Stimulated activated naive CD8-positive, alpha-beta T cell treated with anti-CD3 and anti-CD28 coated beads, Interleukin-15, Interleukin-2, amounts not matched to agents 100 ng/mL and 50 ng/mL, for 24 hours (primary cell): ENCODE measurements at regions not wholly inside any gene's neighbourhood (a gene's known extent, or its start where the extent isn't known, plus 50 kb on each side); places are given as distances from the start of the nearest gene placed in this dataset.

Experiments used
- H3K27ac Mint-ChIP-seq: one replicate; pipeline ENCODE4 v1.8.0; 2021; ENCODE audit warnings: mild to moderate bottlenecking, mixed read lengths
- H3K27me3 Mint-ChIP-seq: one replicate; pipeline ENCODE4 v1.8.0; 2021; ENCODE audit warnings: mixed read lengths
- H3K36me3 Mint-ChIP-seq: one replicate; pipeline ENCODE4 v1.8.0; 2021; ENCODE audit warnings: low read depth, mixed read lengths
- H3K4me1 Mint-ChIP-seq: one replicate; pipeline ENCODE4 v1.8.0; 2021; ENCODE audit warnings: low read depth, mixed read lengths
- H3K4me3 Mint-ChIP-seq: one replicate; pipeline ENCODE4 v1.8.0; 2021; ENCODE audit warnings: mild to moderate bottlenecking, mixed read lengths
- H3K9me3 Mint-ChIP-seq: one replicate; pipeline ENCODE4 v1.8.0; 2021; ENCODE audit warnings: mixed read lengths

DNA sequence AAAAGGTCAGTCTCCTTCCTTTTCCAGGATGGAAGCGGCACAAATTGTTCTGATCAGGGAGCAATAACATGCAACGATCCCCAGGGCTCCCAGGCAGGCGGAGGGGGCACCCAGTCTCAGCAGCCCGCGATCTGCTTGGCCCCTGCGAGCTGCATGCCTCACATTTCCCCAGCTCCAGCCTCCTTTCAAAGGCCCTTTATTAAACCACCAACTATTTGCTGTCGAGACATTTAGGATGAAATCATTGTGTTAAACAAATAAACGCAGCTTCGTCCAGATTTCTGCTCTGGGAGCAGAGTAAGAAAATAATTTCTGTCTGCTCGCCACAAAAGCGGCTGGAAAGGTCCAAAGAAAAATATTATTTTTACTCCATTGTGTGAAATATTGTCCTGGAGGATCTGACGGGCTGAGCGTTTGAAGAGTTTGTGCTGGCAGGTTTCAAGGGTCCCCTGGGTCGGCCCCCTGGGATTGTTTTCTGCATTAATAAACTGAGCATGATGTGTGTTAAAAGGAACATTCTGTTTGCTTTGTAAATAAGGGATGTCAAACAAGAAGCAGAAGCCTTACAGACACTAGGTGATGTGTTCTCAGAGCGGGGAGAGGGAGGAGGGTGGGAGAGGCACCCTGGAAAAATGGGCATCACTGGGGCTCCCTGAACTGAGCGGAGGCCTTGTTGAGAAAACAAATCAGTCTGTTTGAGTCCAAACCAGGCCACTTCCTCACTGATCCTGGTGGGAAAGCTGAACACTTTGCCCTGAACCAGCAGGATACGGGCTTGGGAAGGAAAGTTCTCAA lies 110.1 kb downstream of the FOXD1 start:
- peaks cover 69% of the 10 kb centered on the region for H3K27me3 Mint-ChIP-seq
- no peak overlapping the region for H3K27ac Mint-ChIP-seq
- H3K36me3 Mint-ChIP-seq = no peaks in the 10 kb centered on the region

DNA sequence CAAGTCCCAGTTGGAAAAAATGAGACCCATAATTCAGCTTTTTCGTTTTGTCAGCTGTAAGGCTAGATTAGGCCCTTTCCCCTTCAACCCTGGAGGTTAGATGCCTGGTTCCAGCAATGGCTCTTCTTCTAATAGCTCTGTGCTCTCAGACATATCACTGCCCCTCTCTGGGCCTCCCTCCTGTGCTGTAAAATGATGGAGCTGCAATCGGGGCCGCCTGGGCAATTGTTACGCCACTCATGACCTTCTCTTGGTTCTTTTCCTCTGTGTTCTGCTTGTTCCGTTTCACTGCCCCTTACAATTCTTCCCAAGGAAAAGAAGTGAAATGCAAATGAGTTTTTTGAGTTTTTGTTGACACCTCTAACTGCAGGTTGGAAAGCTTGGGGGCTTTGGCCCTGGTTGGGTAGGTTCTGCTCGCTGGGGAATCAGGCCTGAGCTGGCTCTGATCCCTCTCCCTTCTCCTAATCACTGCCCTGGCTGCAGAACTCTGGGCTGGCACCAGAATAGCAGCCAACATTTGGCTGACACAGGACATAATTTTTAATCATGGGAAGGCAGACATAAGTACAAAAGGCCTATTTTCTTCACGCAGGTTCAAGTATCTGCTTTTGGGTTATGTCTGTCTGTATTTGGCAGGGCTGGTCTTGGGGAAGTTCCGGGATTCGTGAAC lies 110.9 kb downstream of the FOXD1 start:
- Mint-ChIP-seq H3K4me3 (no peak overlapping the region), H3K9me3 (no peaks in the 10 kb centered on the region), H3K36me3 (no peaks in the 10 kb centered on the region), H3K27me3 (peaks cover 66% of the 10 kb centered on the region), H3K27ac (no peak overlapping the region), H3K4me1 (no peaks in the 10 kb centered on the region)

More for the DNA sequence above, 110.1 kb downstream of the FOXD1 start:
- no peak overlapping the region for H3K4me3 Mint-ChIP-seq
- no peaks in the 10 kb centered on the region for H3K9me3 Mint-ChIP-seq
- H3K4me1 Mint-ChIP-seq = no peaks in the 10 kb centered on the region

- no peak overlapping the region for H3K4me3 Mint-ChIP-seq
- peaks cover 74% of the 10 kb centered on the region for H3K27me3 Mint-ChIP-seq
- no peaks in the 10 kb centered on the region for H3K4me1 Mint-ChIP-seq
- no peaks in the 10 kb centered on the region for H3K36me3 Mint-ChIP-seq
- H3K27ac Mint-ChIP-seq = no peak overlapping the region
- peaks cover 11% of the 10 kb centered on the region for H3K9me3 Mint-ChIP-seq
These were observed 112.2 kb downstream of the FOXD1 start for GRCh38 chr5:73336366-73336765.

DNA sequence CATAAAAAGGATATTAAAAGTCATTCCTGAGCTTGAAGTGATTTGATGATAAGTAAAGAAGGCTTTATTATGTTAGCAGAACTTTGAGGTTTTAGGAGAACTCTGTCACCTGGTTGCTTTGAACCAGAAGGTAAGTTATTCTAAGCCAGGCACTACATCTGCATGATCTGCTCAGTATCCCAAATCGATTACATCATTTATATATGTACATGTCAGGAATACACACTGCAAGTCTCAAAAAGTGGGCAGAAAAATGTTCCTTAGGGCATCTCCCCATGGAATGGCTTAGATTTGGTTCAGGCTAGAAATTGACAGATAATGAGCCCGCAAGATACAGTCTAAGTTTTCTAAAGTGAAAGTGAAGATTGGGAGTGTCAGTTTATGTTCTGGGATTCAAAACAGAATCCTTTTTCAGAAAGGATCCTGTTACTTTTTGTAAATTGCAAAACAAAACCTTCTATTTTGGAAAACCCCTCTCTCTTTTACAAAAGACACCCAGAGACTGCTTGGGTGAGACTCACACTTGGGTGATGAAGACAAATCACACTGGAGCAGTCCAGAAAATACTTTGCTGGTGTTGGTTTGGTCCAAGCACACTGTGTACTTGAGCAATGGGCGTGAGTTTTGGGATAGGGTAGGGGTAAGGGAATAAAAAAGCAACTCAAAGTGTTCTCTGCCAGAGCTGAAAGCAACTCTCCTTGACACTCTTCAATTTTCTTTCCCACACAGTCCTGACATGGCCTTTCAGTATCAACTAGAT lies 114.5 kb downstream of the FOXD1 start:
- Mint-ChIP-seq H3K9me3 (peaks cover 18% of the 10 kb centered on the region), H3K27ac (no peak overlapping the region), H3K4me3 (no peak overlapping the region), H3K4me1 (no peaks in the 10 kb centered on the region), H3K36me3 (no peaks in the 10 kb centered on the region), H3K27me3 (peaks cover 62% of the 10 kb centered on the region)

DNA sequence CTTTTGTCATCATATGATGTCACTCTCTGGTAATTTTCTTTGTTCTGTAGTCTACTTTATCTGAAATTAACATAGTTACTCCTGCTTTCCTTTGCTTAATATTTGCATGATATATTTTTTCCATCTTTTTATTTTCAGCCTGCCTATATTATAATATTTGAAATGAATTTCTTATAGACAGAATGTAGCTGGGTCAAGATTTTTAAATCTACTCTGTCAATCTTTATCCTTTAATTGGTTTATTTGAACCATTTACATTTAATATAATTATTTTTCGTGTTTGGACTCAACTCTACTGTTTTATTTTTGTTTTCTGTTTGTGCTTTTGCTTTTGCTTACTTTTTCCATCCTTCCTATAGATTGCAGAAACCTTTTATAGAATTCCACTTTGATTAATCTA lies 118.0 kb downstream of the FOXD1 start:
- Mint-ChIP-seq H3K4me3 (no peak overlapping the region), H3K36me3 (no peaks in the 10 kb centered on the region), H3K27me3 (peaks cover 43% of the 10 kb centered on the region)

DNA sequence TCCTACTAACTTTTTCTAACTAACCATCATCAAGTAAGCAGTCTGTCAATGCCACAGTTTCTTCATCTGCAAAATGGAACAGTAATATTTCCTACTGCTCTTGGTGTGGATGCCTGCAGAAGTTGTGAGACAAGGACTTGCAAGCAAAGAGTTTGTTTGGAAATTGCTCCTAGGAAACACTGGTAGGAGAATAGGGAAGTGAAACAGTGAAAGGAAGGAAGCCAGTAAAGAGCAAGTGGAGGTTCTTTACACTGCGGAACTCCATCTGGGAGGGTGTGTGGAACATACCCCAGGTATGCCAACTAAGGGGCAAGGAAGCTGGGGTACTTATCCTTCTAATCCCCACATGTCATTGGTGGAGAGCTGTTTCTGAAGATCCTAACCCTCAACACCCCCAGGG lies 119.9 kb downstream of the FOXD1 start:
- Mint-ChIP-seq H3K27ac (no peak overlapping the region), H3K27me3 (peaks cover 30% of the 10 kb centered on the region), H3K36me3 (no peaks in the 10 kb centered on the region), H3K4me3 (no peak overlapping the region), H3K9me3 (peaks cover 18% of the 10 kb centered on the region), H3K4me1 (no peaks in the 10 kb centered on the region)

More for the DNA sequence above, 118.0 kb downstream of the FOXD1 start:
- no peaks in the 10 kb centered on the region for H3K4me1 Mint-ChIP-seq
- peaks cover 18% of the 10 kb centered on the region for H3K9me3 Mint-ChIP-seq
- H3K27ac Mint-ChIP-seq = no peak overlapping the region

DNA sequence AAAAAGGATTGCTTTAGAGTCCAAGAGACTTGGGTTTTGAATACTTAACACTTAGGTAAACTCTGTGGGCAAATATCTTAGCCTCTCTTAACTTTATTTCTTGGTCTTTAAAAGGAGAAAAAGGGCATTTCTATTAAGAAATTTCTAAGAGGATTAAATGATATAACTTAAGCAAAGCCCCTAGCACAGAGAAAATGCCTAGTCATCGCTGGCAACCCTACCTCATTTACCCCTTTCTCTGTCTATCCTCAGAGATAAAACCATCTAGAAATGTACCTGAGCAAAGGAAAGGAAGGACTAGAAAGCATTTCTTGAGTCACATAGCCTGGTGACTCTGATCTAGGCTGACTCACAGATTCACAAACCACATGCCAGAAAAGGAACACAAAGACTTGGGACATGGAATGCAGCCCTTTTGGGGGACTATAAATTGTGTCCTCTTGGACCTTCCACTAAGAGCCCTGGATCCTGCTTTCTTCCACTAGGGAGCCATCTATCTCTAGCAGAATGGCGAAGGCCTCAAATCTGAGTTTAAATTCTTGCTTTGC lies 120.6 kb downstream of the FOXD1 start:
- Mint-ChIP-seq H3K4me3 (no peak overlapping the region), H3K27me3 (peaks cover 31% of the 10 kb centered on the region), H3K36me3 (no peaks in the 10 kb centered on the region), H3K27ac (no peak overlapping the region), H3K4me1 (no peaks in the 10 kb centered on the region), H3K9me3 (peaks cover 18% of the 10 kb centered on the region)

GRCh38 chr5:73325546-73325945 lies 123.0 kb downstream of the FOXD1 start:
- no peak overlapping the region for H3K4me3 Mint-ChIP-seq
- H3K36me3 Mint-ChIP-seq = no peaks in the 10 kb centered on the region
- no peaks in the 10 kb centered on the region for H3K4me1 Mint-ChIP-seq
- no peak overlapping the region for H3K27ac Mint-ChIP-seq
- H3K27me3 Mint-ChIP-seq = peaks cover 25% of the 10 kb centered on the region
- no peaks in the 10 kb centered on the region for H3K9me3 Mint-ChIP-seq

GRCh38 chr5:73323466-73323865 lies 125.1 kb downstream of the FOXD1 start:
- H3K9me3 Mint-ChIP-seq = no peaks in the 10 kb centered on the region
- H3K36me3 Mint-ChIP-seq = no peaks in the 10 kb centered on the region
- no peak overlapping the region for H3K27ac Mint-ChIP-seq
- no peak overlapping the region for H3K4me3 Mint-ChIP-seq
- no peaks in the 10 kb centered on the region for H3K4me1 Mint-ChIP-seq
- H3K27me3 Mint-ChIP-seq = peaks cover 39% of the 10 kb centered on the region

DNA sequence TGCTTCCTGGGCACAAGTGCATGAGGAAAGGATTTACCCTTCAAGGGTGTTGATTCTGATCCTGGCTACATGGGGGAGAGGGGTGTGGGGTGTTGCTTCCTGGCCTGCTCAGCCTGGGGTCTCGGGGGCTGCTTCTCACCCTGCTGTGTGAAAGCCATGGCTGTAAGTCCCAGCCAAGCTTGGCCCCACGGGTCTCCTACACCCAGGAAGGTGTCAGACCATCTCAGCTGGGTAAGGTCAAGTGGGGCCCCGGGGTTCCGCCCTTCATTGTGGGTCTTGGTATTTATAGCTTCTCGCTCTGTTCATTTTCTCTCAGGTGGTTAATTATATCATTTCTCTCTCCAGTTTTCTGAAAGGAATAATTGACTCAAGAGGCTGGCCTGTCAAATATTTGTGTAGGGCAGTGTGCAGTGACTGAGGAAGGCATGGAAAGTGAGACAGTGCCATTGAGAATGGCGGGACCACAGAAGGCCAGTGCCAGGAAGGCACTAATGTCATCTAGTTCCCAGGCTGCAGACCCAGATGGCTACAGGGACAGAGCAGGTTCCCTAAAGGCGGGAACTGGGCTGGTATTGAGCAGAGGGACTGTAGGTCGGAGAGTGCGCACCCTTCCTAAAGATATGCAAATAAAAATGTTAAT lies 126.0 kb downstream of the FOXD1 start:
- Mint-ChIP-seq H3K9me3 (no peaks in the 10 kb centered on the region), H3K36me3 (no peaks in the 10 kb centered on the region), H3K4me1 (no peaks in the 10 kb centered on the region), H3K4me3 (no peak overlapping the region), H3K27ac (no peak overlapping the region), H3K27me3 (peaks cover 47% of the 10 kb centered on the region)

GRCh38 chr5:73321757-73322436 lies 126.7 kb downstream of the FOXD1 start:
- H3K4me3 Mint-ChIP-seq = no peak overlapping the region
- H3K36me3 Mint-ChIP-seq = no peaks in the 10 kb centered on the region
- no peaks in the 10 kb centered on the region for H3K4me1 Mint-ChIP-seq
- H3K27ac Mint-ChIP-seq = no peak overlapping the region
- no peaks in the 10 kb centered on the region for H3K9me3 Mint-ChIP-seq
- H3K27me3 Mint-ChIP-seq = peaks cover 51% of the 10 kb centered on the region

- no peak overlapping the region for H3K27ac Mint-ChIP-seq
- H3K4me3 Mint-ChIP-seq = no peak overlapping the region
- no peaks in the 10 kb centered on the region for H3K4me1 Mint-ChIP-seq
- no peaks in the 10 kb centered on the region for H3K9me3 Mint-ChIP-seq
- peaks cover 73% of the 10 kb centered on the region for H3K27me3 Mint-ChIP-seq
- H3K36me3 Mint-ChIP-seq = no peaks in the 10 kb centered on the region
These were observed 129.5 kb downstream of the FOXD1 start for GRCh38 chr5:73319036-73319435.

DNA sequence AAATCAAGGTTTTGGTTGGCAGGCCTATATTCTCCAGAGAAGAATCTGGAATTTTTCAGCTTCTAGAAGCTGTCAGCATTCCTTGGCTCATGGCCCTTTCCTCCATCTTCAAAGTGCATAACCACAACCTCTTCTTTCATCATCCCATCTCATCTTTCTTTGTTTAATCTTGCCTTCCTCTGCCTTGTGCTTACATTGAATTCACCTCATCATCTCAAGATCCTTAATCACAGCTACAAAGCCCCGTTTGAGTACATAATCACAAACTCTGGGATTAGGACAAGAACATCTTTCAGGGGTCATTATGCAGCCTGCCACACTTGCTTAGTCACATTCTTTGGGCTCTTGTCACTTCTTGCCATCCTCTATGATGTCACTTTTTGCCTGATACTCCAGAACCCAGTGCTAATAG lies 130.3 kb downstream of the FOXD1 start:
- Mint-ChIP-seq H3K27me3 (peaks cover 75% of the 10 kb centered on the region), H3K27ac (no peak overlapping the region), H3K9me3 (no peaks in the 10 kb centered on the region), H3K4me3 (no peak overlapping the region), H3K36me3 (no peaks in the 10 kb centered on the region), H3K4me1 (peaks cover 1% of the 10 kb centered on the region)

DNA sequence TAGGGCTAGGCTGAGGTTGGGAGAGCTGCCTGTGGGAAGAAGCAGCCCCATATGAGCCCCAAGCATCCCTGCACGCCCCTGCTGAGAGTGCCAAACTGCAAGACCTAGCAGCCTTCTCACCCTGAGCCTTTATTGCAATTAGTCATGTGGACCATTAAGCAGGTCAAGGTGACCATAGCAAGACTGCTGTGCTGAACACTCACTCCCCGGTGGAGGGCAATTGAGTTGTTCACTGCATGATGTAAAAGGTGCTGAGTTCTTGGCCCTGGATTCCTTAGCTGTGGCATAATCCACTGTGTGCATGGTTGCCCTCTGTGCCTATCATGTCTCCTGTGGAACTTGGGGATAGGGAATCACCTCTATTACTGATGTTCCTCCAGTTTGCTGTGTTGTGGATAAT lies 131.1 kb downstream of the FOXD1 start:
- no peaks in the 10 kb centered on the region for H3K36me3 Mint-ChIP-seq
- no peaks in the 10 kb centered on the region for H3K9me3 Mint-ChIP-seq
- H3K4me1 Mint-ChIP-seq = peaks cover 4% of the 10 kb centered on the region
- H3K27me3 Mint-ChIP-seq = peaks cover 76% of the 10 kb centered on the region
- no peak overlapping the region for H3K27ac Mint-ChIP-seq
- no peak overlapping the region for H3K4me3 Mint-ChIP-seq
